Gastroesophageal sphincter (tissue), 4 donors: ENCODE measurements at regions not wholly inside any gene's neighbourhood (a gene's known extent, or its start where the extent isn't known, plus 50 kb on each side); places are given as distances from the start of the nearest gene placed in this dataset.

ENCODE experiments used
- ATAC-seq: fragments of 150-250 bp; one replicate; pipeline ENCODE4 v1.9.1; 2016; ENCODE audit warnings: mild to moderate bottlenecking, moderate library complexity
- H3K27ac ChIP-seq, 4 donors: fragments of 200-600 bp; sonication (generic) in 3 of 4; 1 replicate in 3 of 4; 2 replicates in 1 of 4; pipeline ENCODE4 v1.5.1; 2016 to 2019
- H3K27me3 ChIP-seq: fragments of 200-600 bp; sonication (generic); one replicate; pipeline ENCODE4 v1.5.1; 2019
- H3K36me3 ChIP-seq, 2 donors: fragments of 200-600 bp; sonication (generic); one replicate each; pipeline ENCODE4 v1.5.1; 2019; ENCODE audit warnings: control low read depth in 1 of 2
- H3K4me1 ChIP-seq, 3 donors: fragments of 200-600 bp; sonication (generic); 1 replicate in 2 of 3; 2 replicates in 1 of 3; pipeline ENCODE4 v1.5.1; 2016 to 2019; ENCODE audit warnings: control low read depth in 2 of 3
- H3K4me3 ChIP-seq, 2 donors: fragments of 200-600 bp; sonication (generic); one replicate each; pipeline ENCODE4 v1.5.1; 2019; ENCODE audit warnings: mild to moderate bottlenecking in 1 of 2, moderate library complexity in 1 of 2
- H3K9me3 ChIP-seq, 3 donors: fragments of 200-600 bp; sonication (generic); one replicate each; pipeline ENCODE4 v1.5.1; 2017 to 2019; ENCODE audit warnings: control low read depth in 2 of 3
- CTCF ChIP-seq, 4 experiments: fragments of 200-600 bp in 2 of 4; fragments of 450-650 bp in 2 of 4; sonication (generic) in 1 of 4; IDR thresholded peaks; one replicate each; pipeline ENCODE4 v1.5.1; 2017 to 2019; ENCODE audit warnings: antibody characterized with exemption in 4 of 4, mild to moderate bottlenecking in 2 of 4, moderate library complexity in 2 of 4
- EP300 ChIP-seq: sonication (generic); formaldehyde crosslinking; IDR thresholded peaks from one replicate; pipeline ENCODE4 v1.6.1; 2017; ENCODE audit warnings: antibody characterized with exemption, mild to moderate bottlenecking
- POLR2A ChIP-seq, 2 donors: fragments of 450-650 bp; IDR thresholded peaks; one replicate each; pipeline ENCODE4 v1.6.1; 2017; ENCODE audit warnings: antibody characterized with exemption in 2 of 2, mild to moderate bottlenecking in 2 of 2, moderate library complexity in 1 of 2
- POLR2AphosphoS5 ChIP-seq: sonication (generic); formaldehyde crosslinking; IDR thresholded peaks from one replicate; pipeline ENCODE4 v1.6.1; 2017; ENCODE audit warnings: antibody characterized with exemption
- WGBS, 2 donors: methylation state at CpG; one replicate each; pipeline ENCODE4 v1.1.5; 2018; ENCODE audit warnings: low coverage in 1 of 2; 5-methylcytosine and 5-hydroxymethylcytosine counted together

GRCh38 chr1:212228591-212229119 is 56.6 kb upstream of the PPP2R5A start:
- ATAC-seq: no peak
- H3K9me3 ChIP-seq: no peaks in the 10 kb centered on the region
- 80 to 87% methylated on average over 5 to 8 of the region's 8 CpGs for WGBS, 2 donors
- H3K4me3 ChIP-seq: no peak overlapping the region
- TF ChIP-seq EP300 (no peak), CTCF (IDR thresholded peaks at IDR 0.05) (no peak), POLR2A (IDR thresholded peaks at IDR 0.05) (no peak), POLR2AphosphoS5 (no peak)
- no peaks in the 10 kb centered on the region for H3K27me3 ChIP-seq
- no peak overlapping the region for H3K27ac ChIP-seq
- no peaks in the 10 kb centered on the region for H3K4me1 ChIP-seq
- no peaks in the 10 kb centered on the region for H3K36me3 ChIP-seq

GRCh38 chr1:212229654-212230053 is 55.6 kb upstream of the PPP2R5A start:
- no peak overlapping the region for H3K27ac ChIP-seq
- H3K4me3 ChIP-seq: no peak overlapping the region
- no peak for ATAC-seq
- H3K27me3 ChIP-seq: no peaks in the 10 kb centered on the region
- peaks cover 0 to 10% (median 5%) of the 10 kb centered on the region in 3 donors for H3K4me1 ChIP-seq
- no peak for TF ChIP-seq EP300
- no peak for TF ChIP-seq POLR2AphosphoS5
- no peak for TF ChIP-seq CTCF (IDR thresholded peaks at IDR 0.05)
- TF ChIP-seq POLR2A (IDR thresholded peaks at IDR 0.05): no peak
- WGBS, 2 donors: 50 to 73% methylated on average over 2 of the region's 2 CpGs
- no peaks in the 10 kb centered on the region for H3K36me3 ChIP-seq
- no peaks in the 10 kb centered on the region for H3K9me3 ChIP-seq

GRCh38 chr1:212230329-212230728 is 54.9 kb upstream of the PPP2R5A start:
- no peak for TF ChIP-seq CTCF (IDR thresholded peaks at IDR 0.05)
- TF ChIP-seq EP300: no peak
- TF ChIP-seq POLR2AphosphoS5: no peak
- TF ChIP-seq POLR2A (IDR thresholded peaks at IDR 0.05): no peak

GRCh38 chr1:212231372-212231771 is 53.8 kb upstream of the PPP2R5A start:
- 86 to 100% methylated on average over 1 of the region's 1 CpG for WGBS, 2 donors
- Histone ChIP-seq H3K27me3 (no peaks in the 10 kb centered on the region), H3K36me3 (no peaks in the 10 kb centered on the region), H3K9me3 (no peaks in the 10 kb centered on the region), H3K4me3 (no peak overlapping the region), H3K4me1 (peaks cover 0 to 27% (median 10%) of the 10 kb centered on the region in 3 donors), H3K27ac (no peak overlapping the region)
- no peak for TF ChIP-seq EP300
- no peak for TF ChIP-seq POLR2AphosphoS5
- TF ChIP-seq POLR2A (IDR thresholded peaks at IDR 0.05): no peak
- no peak for TF ChIP-seq CTCF (IDR thresholded peaks at IDR 0.05)
- ATAC-seq: no peak

More at GRCh38 chr1:212230329-212230728, 54.9 kb upstream of the PPP2R5A start:
- H3K36me3 ChIP-seq: no peaks in the 10 kb centered on the region
- ATAC-seq: no peak
- H3K27me3 ChIP-seq: no peaks in the 10 kb centered on the region
- no peak overlapping the region for H3K4me3 ChIP-seq
- H3K27ac ChIP-seq: no peak overlapping the region
- H3K9me3 ChIP-seq: no peaks in the 10 kb centered on the region
- 96 to 100% methylated on average over 1 to 3 of the region's 3 CpGs for WGBS, 2 donors
- H3K4me1 ChIP-seq: peaks cover 0 to 16% (median 10%) of the 10 kb centered on the region in 3 donors

- Histone ChIP-seq H3K27me3 (no peaks in the 10 kb centered on the region), H3K4me1 (peaks cover 0 to 32% (median 10%) of the 10 kb centered on the region in 3 donors), H3K36me3 (no peaks in the 10 kb centered on the region), H3K27ac (no peak overlapping the region), H3K9me3 (no peaks in the 10 kb centered on the region), H3K4me3 (no peak overlapping the region)
- no peak for ATAC-seq
- WGBS, 2 donors: 33 to 84% methylated on average over 1 to 2 of the region's 3 CpGs
- TF ChIP-seq EP300 (no peak), POLR2AphosphoS5 (no peak), CTCF (IDR thresholded peaks at IDR 0.05) (no peak), POLR2A (IDR thresholded peaks at IDR 0.05) (no peak)
Measured at GRCh38 chr1:212232090-212232489, 53.1 kb upstream of the PPP2R5A start.
